ENCODE measurements at regions not wholly inside any gene's neighbourhood (a gene's known extent, or its start where the extent isn't known, plus 50 kb on each side); places are given as distances from the start of the nearest gene placed in this dataset.

GRCh38 chr5:169527066-169527465, 56.5 kb upstream of the SPDL1 start:
- no peak overlapping the region for H3K4me2 ChIP-seq (ENCODE audit: low read depth, low read length)
- no peaks in the 10 kb centered on the region for H3K4me1 ChIP-seq (ENCODE audit: insufficient read depth, low read length)
- H3K9me3 ChIP-seq (ENCODE audit: low read length): no peaks in the 10 kb centered on the region
- H2AFZ ChIP-seq (ENCODE audit: low read length): no peak overlapping the region
- intact Hi-C loops (cut with micrococcal nuclease; ENCODE audit: unreplicated experiment) (no loop called here), in situ Hi-C loops (cut with HindIII; ENCODE audit: extremely low pct_ligation_motif_present, low pct_unique_long_range_greater_than_20kb) (no loop called here)
- no peaks in the 10 kb centered on the region for H3K36me3 ChIP-seq (replicated peaks in 1 of 2; ENCODE audit: control insufficient read depth in 1 of 2, insufficient read depth in 2 of 2, low read length in 2 of 2)
- TF ChIP-seq ZNF547 (CRISPR knock-in tag; IDR thresholded peaks at IDR 0.05) (no peak), ZFP37 (CRISPR knock-in tag; IDR thresholded peaks at IDR 0.05; ENCODE audit: borderline replicate concordance) (no peak), HDAC6 (IDR thresholded peaks at IDR 0.05; ENCODE audit: low read depth, low read length) (no peak), TEAD2 (CRISPR knock-in tag; IDR thresholded peaks at IDR 0.05) (no peak), RBM22 (optimal IDR thresholded peaks at IDR 0.05; ENCODE audit: low read length) (no peak), ZNF644 (CRISPR knock-in tag; IDR thresholded peaks at IDR 0.05; ENCODE audit: low read depth) (no peak), ARHGAP35 (CRISPR knock-in tag; IDR thresholded peaks at IDR 0.05; ENCODE audit: borderline replicate concordance) (no peak), ZNF101 (CRISPR knock-in tag; IDR thresholded peaks at IDR 0.05; ENCODE audit: borderline replicate concordance, low read depth) (no peak)
- TF ChIP-seq, protein P1, sequence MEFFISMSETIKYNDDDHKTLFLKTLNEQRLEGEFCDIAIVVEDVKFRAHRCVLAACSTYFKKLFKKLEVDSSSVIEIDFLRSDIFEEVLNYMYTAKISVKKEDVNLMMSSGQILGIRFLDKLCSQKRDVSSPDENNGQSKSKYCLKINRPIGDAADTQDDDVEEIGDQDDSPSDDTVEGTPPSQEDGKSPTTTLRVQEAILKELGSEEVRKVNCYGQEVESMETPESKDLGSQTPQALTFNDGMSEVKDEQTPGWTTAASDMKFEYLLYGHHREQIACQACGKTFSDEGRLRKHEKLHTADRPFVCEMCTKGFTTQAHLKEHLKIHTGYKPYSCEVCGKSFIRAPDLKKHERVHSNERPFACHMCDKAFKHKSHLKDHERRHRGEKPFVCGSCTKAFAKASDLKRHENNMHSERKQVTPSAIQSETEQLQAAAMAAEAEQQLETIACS (CRISPR knock-in tag; IDR thresholded peaks at IDR 0.05): no peak
- WGBS (ENCODE audit: low lambda C conversion rate): 13% methylated on average over 2 of the region's 2 CpGs
- ChIA-PET CTCF (ENCODE audit: low intra/inter-chr PET ratio, low total read pairs) (no interaction called here), POLR2A (no interaction called here)
- no peak for ATAC-seq
- H3K9ac ChIP-seq (ENCODE audit: insufficient read depth, low read depth, low read length): no peak overlapping the region
- BruUV-seq (replicated peaks): no TSS peak
- H3K27ac ChIP-seq (ENCODE audit: extremely low read length, insufficient read depth, low read length): no peak overlapping the region
- no peak for DNase-seq (ENCODE audit: low spot score)
- FAIRE-seq: no peak
- no peaks in the 10 kb centered on the region for H3K27me3 ChIP-seq (ENCODE audit: control insufficient read depth in 1 of 2, insufficient read depth in 2 of 2, low read length in 2 of 2)
- H3K4me3 ChIP-seq (replicated peaks in 1 of 3; ENCODE audit: insufficient read depth in 1 of 3, low read depth in 2 of 3, low read length in 3 of 3): no peak overlapping the region
- H3K79me2 ChIP-seq (ENCODE audit: insufficient read depth, low read length): no peaks in the 10 kb centered on the region
- no peaks in the 10 kb centered on the region for H4K20me1 ChIP-seq (ENCODE audit: insufficient read depth, low read length)

DNA sequence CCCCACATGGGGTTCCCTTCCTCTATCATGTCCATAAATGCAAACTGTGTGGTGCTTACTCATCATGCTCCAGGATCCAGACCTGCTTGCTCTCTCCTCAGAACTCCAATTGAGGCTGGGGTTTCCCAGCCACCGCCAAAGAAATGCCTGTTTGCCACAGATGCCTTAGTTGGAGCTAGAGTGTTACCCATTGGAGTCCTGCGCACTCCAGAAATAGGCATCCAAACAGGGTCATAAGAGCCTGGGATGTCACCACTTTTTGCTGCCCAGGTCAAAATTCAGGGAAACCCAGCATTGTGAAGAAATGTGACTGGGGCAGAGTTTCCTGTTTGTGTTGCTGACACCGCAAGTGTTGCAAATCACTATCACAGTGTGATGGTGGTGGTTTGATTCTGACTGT, 60.7 kb upstream of the SPDL1 start:
- no peak for ATAC-seq
- WGBS (ENCODE audit: low lambda C conversion rate): 72% methylated on average over 3 of the region's 3 CpGs
- intact Hi-C loops (cut with micrococcal nuclease; ENCODE audit: unreplicated experiment): no loop called here
- Histone ChIP-seq H3K4me1 (ENCODE audit: insufficient read depth, low read length) (no peaks in the 10 kb centered on the region), H3K9me3 (ENCODE audit: low read length) (no peaks in the 10 kb centered on the region; the same call in 1 of the 2 replicates), H3K36me3 (replicated peaks in 1 of 2; ENCODE audit: control insufficient read depth in 1 of 2, insufficient read depth in 2 of 2, low read length in 2 of 2) (no peaks in the 10 kb centered on the region), H3K27me3 (ENCODE audit: control insufficient read depth in 1 of 2, insufficient read depth in 2 of 2, low read length in 2 of 2) (no peaks in the 10 kb centered on the region), H3K4me2 (ENCODE audit: low read depth, low read length) (no peak overlapping the region), H3K4me3 (replicated peaks in 1 of 3; ENCODE audit: insufficient read depth in 1 of 3, low read depth in 2 of 3, low read length in 3 of 3) (no peak overlapping the region), H3K9ac (ENCODE audit: insufficient read depth, low read depth, low read length) (no peak overlapping the region), H2AFZ (ENCODE audit: low read length) (no peak overlapping the region), H4K20me1 (ENCODE audit: insufficient read depth, low read length) (no peaks in the 10 kb centered on the region), H3K79me2 (ENCODE audit: insufficient read depth, low read length) (no peaks in the 10 kb centered on the region), H3K27ac (ENCODE audit: extremely low read length, insufficient read depth, low read length) (no peak overlapping the region)
- DNase-seq (ENCODE audit: low spot score): no peak
- no peak for FAIRE-seq
- in situ Hi-C loops (cut with HindIII; ENCODE audit: extremely low pct_ligation_motif_present, low pct_unique_long_range_greater_than_20kb): no loop called here
- CTCF ChIA-PET (ENCODE audit: low intra/inter-chr PET ratio, low total read pairs): no interaction called here
- no TSS peak for BruUV-seq (replicated peaks)
- POLR2A ChIA-PET: no interaction called here
- no peak for TF ChIP-seq NFE2 (CRISPR knock-in tag; IDR thresholded peaks at IDR 0.05)
- no peak for TF ChIP-seq CEBPB (IDR thresholded peaks at IDR 0.05; ENCODE audit: borderline replicate concordance, low read depth, low read length)
- TF ChIP-seq PRMT3 (CRISPR knock-in tag; IDR thresholded peaks at IDR 0.05; ENCODE audit: borderline replicate concordance, low read depth): no peak
- no peak for TF ChIP-seq ZNF556 (CRISPR knock-in tag; IDR thresholded peaks at IDR 0.05; ENCODE audit: borderline replicate concordance)
- TF ChIP-seq ZNF337 (CRISPR knock-in tag; IDR thresholded peaks at IDR 0.05; ENCODE audit: borderline replicate concordance, low read depth): no peak
- no peak for TF ChIP-seq MEF2D (CRISPR knock-in tag; IDR thresholded peaks at IDR 0.05)
- no peak for TF ChIP-seq ZNF776 (CRISPR knock-in tag; IDR thresholded peaks at IDR 0.05)
- no peak for TF ChIP-seq GPN1 (CRISPR knock-in tag; IDR thresholded peaks at IDR 0.05; ENCODE audit: borderline replicate concordance)
- TF ChIP-seq TCF7L2 (IDR thresholded peaks at IDR 0.05; ENCODE audit: low read depth, low read length): no peak
- TF ChIP-seq HNRNPH1 (optimal IDR thresholded peaks at IDR 0.05; ENCODE audit: low read depth, low read length): no peak
- no peak for TF ChIP-seq MED13 (CRISPR knock-in tag; IDR thresholded peaks at IDR 0.05)
- no peak for TF ChIP-seq ZNF317 (CRISPR knock-in tag; IDR thresholded peaks at IDR 0.05)
- no peak for TF ChIP-seq ZNF350 (CRISPR knock-in tag; IDR thresholded peaks at IDR 0.05; ENCODE audit: borderline replicate concordance, low read depth)

Data from HepG2 (cell line).